NCI-H1092 (cell line): ENCODE measurements at regions not wholly inside any gene's neighbourhood (a gene's known extent, or its start where the extent isn't known, plus 50 kb on each side); places are given as distances from the start of the nearest gene placed in this dataset.
A peak's percentile ranks its signal among the peaks of the same experiment; 100 is the strongest.
"Not testable (repeated sequence)": the region's sequence is repeated elsewhere in the genome, so short reads cannot be mapped to it uniquely, and the experiment has no call there.

Experiments used
- DNase-seq: peaks from one replicate; lab custom pipeline; 2025; lab: John Stamatoyannopoulos, UW

DNA sequence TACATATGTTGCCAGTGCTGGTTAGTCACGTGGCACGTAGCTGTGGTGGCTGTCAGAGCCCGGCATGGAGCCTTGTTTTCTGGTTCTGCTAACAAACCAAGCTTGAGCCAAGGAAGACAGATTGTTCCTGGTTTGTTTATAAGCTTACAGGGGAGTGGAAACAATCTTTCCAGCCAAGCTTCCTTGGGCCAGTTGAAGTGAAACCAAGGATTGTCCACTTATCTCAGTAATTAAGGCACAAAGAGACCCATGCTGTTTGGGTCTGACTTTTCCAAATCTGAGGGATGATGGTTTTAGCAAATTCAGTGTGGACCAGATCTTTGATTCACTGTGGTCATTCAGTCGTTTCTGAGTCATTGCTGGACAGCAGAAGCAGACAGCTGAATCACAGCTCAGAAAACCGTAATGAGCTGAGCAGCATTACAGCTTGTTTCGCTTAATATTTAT is 297.3 kb upstream of the COBL start:
- DNase-seq, result no peak

DNA sequence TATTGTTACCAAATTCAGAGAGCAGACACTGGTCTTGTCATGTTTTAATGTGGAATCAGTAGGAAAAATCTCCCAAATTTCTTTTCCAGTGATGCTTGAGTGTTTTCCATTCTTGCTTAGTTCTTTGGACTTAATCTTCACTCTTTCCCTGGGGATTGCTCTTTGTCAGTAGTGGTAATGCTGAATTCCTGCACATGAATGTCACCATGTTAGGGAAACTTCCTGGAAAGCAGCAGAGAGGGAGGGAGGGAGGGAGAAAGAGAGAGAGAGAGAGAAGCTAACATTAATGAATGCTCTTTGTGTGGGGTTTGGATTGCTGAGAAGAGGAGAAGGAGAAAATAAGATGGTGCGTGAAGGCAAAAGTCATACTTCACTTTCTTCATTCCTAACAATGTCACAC is 295.3 kb upstream of the COBL start:
- no peak for DNase-seq

DNA sequence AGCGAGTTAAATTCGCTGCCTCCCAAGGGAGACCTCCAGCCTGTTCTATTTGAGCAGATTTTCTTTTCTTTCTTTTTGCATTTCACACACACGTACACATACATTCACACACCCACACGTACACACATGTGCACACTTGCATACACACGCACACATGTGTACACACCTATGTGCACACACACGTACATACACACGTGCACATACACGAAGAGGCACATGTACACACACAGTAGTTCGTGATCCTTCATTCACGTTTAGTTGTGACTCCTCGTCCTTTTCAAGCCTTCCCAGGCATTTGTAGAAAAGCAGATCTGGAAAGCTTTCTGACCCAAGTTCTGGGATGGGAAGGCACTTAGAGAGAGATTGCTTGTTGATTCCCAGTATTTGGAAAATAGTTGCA is 290.8 kb upstream of the COBL start:
- DNase-seq, result no peak

DNA sequence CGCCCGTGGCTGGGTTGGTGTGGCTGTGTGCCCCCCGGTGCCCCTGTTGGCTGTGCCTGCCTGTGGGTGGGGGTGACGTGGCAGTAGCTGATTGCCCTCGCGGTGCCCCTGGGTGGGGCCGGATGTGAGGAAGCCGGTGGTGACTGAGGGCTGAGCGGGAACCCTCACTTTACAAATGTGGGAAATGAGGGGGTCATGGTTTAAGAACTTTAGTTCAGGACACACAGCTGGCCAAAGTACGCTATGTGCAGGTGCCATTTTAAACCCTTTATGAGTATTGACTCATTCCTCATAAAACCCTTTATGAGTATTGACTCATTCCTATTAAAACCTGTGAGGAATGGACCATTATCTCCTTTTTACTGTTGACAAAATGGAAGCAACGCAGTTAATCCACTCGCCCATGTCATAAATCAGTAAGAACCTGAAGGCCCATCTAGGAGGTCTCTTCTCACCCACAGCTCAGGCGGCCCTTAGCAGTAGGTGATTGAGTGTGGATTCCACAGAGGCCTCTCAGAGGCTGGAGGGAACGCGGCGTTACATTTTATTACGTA is 290.1 kb upstream of the COBL start:
- no peak for DNase-seq

DNA sequence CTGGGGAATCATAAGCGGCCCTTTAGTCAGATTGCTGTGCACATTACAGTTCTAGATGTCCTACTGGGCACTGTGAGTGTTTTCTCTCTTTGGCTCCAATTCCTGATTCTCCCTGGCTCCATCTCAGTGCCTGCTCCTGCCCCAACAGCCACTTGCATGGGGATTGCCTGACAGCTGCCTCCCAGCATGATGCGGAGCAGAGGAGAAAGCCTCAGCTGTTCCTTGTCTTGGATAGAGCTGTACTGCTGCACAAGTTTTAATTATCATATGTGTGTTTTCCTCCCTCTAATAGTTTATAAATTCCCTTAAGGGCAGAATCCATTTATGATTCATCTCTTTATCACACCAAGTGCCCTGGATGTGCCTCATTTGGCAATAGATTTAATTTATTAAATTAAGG is 285.8 kb upstream of the COBL start:
- no peak for DNase-seq

DNA sequence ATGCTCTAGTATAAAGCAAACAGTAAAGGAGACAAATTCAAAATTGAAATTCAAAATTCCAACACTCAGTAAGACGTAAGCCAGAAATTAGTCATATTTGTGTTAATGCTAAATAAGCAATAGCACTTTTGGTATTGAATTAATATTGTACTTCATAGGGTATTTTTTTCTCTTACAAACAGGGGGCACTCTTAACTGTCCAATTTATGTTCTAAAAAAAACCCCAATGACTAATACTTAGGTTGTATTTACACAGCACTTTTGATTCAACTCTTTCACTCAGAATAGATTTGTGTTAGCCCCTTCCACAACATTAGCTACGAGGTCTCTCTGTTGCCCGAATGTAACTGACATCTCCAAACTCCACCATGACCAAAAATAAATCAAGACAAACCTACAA is 284.9 kb upstream of the COBL start:
- no peak for DNase-seq

DNA sequence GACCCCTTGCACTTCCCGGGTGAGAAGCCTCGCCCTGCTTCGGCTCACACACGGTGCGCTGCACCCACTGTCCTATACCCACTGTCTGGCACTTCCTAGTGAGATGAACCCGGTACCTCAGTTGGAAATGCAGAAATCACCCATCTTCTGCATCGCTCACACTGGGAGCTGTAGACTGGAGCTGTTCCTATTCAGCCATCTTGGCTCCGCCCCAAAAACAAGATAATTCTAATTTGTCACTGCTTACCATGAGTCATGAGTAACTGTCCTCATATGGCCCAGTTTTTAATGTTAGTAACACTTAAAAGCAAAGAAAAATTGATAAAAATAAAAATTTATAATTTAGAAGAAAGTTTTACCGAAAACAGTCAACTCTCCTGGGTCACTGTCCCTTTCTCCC is 283.3 kb upstream of the COBL start:
- DNase-seq, result not testable (repeated sequence)

DNA sequence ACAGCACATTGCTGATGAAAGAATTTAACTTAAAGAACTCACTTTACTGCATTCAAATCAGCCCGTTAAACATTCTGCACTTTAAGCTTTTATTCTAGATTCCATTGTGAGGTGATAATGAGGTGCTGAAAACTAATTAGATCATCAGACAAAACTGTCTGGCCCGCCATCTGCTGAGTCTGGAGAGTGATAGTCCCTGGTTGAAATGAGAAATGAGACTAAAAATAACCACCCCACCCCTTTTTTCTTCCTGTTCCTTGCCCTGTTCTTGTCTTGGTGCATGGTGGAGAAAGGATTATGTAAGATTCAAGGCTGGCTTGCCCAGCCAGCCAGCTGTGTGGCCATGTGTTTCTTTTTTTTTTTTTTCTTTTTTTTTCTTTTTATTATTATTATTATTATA is 277.0 kb upstream of the COBL start:
- DNase-seq, result no peak

DNA sequence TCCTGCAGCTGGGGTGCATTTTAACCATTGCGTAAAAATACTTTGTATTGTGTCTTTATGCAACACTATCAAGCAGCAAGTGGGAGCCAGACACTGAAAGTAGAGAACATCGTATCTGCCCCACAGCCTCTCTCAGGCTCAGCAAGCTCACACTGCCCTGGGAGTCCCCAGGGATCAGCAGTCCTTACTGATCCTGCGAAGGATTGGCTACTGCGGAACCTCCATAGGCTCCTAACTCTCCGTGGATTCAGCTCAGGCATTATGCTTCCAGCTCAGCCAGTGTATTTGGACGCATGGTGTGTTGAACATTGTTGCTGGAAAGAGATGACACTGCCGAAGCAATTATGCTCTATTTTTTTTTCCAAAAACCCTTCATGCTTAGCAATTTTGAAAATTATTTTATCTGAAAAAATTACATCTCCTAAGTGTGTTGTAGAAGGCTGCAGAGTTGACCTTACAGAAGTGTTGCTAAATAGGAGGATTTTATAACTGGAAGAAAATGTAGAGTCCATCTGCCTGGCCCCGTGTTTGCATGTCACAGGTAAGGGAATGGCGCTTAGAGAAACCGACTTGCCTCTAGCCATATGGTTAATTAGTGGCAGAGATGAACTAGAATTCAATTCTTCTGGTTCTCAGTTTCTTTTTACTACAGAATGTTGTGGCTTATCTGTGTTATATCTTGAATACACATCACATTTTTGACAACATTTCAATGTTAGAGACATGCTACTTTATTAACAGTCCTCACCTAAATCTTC is 276.4 kb upstream of the COBL start:
- DNase-seq, result no peak

DNA sequence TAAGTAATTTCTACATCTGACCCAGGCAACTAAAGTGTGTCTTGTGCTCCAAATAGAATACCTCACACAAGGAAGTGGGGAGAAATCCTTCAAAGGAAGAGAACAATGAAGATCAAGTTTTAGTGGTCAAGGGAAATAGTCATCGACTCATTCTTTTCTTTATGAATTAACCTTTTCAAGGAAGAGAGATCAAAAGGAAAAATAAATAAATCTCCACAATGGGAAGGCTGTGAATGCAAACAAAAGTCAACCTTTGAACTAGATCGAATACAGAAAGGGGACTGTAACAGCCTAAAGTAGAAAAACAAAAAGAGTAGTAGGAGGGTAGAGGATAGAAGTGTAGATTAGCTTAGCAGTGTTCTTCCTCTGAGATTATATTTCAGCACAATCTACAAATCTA is 274.6 kb upstream of the COBL start:
- no peak for DNase-seq

DNA sequence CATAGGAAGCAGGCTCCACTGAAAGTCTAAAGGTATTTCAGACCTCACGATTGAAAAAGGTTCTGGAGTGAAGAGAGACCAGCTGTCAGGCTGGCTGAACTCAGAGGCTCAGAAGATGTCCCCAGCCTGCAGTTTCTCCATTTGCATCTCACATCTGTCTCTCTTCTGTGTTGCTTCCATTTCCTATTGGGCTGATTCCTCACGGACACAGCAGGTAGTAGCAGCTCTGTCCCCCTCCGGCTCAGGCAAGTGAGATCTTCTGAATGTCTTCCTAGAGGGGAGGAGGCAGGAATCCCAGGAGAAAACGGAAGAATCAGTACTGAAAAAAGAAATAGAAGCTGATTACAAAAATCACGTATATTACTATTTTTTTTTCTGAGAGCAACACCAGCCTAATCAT is 274.1 kb upstream of the COBL start:
- DNase-seq, result no peak

DNA sequence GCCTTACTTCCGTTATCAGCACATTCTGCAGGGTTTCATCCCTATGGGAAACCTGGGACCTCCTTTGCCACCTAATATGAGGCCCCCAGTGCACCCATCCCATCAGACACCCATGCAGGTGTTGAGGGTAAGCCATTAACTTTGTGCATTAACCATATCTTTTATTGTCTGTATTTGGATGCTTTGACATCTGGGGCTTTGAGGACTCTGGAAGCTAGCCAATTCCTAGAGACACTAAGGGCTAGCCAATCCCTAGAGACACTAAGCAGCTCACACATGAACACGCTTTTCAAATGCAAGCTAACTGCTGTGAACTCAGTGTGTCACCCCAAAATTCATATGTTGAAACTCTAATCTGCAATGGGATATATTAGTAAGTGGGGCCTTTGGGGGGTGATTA is 272.5 kb upstream of the COBL start:
- DNase-seq, result no peak

DNA sequence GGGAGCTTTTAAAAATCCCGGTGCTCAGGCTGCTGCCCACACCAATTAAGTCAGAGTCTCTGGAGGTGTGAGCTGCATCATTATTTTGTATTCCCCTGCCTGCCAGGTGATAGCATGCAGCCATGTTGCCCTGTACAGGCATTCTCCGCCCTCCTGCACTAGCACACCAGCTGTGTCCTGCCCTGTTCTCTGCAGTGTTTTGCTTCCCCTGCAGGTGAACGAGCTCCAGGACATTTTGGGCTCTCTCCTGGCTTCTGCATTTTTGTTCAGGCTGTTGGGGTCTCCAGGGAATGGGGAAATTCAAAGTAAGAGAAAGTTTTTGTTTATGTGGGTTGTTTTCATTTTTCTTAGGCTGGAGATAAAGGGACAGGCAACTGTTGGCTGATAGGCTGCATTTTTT is 271.0 kb upstream of the COBL start:
- DNase-seq, result no peak

DNA sequence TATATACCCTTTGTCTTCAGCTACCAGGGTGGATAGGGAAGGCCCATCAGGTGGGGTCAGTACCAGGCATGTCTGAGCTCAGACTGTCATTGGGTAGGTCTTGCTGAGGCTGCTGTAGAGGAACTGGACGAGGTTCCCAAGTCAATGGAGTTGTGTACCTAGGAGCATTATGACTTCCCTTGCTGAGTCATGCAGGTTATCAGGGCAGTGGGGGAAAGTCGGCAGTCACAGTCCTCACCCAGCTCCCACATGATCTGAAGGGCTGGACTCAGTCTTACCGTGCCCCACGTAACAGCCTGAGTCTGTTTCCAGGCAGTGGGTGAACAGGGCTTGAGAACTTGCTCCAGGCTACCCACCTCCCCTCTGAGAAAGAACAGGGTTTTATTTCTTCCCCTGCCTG is 260.8 kb upstream of the COBL start:
- DNase-seq, result no peak

DNA sequence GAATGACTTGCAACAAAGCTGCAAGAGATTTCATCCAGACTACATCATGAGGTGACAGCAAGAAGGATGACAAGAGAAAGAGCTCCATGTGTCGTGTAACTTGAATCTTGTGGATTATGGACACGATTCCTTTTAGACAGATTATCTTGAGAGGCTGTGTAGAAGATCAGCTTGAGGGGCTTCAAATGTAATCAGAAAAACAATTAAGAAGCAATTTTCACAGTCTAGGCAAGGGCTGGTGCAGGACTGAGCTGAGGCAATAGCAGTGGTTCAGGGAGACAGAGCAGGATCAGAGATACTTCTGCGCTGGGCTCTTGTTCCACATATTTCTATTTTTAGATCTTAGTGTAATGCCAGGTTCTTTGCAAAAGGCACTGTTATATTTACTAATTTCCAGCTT is 253.0 kb upstream of the COBL start:
- no peak for DNase-seq

DNA sequence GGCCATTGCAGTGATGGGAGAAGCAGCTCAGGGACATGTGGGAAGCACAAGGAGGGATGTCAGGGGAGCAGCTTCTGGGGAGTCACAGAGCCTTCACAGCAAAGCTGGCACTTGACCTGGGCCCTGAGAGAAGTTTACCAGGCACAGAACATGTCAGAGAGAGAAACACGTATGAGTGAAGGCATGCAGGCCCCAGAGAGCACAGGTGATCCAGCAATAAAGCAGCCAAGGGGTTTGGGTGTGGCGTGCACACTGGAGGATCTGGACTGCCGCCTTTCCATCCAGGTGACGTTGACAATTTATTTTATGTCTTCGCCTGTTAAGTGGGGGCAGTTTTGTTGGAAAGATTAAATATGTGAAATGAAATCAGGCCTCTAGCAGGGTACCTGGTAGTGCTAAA is 252.6 kb upstream of the COBL start:
- DNase-seq, result no peak

DNA sequence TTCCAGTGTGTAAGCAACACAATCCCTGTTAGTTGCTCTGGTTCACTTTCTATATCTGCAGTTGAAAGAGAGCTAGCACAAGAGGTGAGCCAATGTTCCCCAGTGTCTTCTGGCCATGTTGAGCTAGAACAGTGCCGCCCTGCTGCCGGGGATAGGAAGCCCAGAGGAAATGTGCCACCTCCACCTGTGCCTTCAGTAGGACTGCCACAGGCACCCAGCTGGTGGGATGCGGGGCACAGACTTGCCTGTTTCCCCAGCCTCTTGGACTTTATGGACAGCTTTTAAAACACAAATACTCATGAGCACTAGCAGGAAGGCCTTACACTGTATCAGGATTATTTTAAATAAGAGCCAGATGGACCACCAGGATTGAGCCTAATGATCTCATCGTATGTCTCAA is 234.5 kb upstream of the COBL start:
- no peak for DNase-seq

DNA sequence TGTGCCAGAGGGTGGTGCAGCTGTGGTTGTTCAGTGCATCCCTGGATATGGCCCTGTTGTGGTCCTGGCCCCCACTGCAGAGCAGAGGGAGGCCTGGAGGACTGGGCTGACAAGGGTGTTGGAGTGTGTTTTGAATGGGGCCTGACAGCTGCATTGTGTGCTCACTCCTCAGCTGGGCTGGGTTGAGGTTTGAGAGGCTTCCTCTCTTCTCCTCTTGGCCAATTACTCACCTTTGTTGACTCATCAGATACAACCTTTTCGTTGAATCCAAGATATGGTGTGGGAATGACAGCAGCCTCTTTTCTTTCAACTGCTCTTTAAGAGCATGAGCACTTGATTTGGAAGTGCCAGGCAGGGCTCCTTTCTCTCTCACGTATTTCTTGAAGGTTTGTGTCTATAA is 228.5 kb upstream of the COBL start:
- no peak for DNase-seq

DNA sequence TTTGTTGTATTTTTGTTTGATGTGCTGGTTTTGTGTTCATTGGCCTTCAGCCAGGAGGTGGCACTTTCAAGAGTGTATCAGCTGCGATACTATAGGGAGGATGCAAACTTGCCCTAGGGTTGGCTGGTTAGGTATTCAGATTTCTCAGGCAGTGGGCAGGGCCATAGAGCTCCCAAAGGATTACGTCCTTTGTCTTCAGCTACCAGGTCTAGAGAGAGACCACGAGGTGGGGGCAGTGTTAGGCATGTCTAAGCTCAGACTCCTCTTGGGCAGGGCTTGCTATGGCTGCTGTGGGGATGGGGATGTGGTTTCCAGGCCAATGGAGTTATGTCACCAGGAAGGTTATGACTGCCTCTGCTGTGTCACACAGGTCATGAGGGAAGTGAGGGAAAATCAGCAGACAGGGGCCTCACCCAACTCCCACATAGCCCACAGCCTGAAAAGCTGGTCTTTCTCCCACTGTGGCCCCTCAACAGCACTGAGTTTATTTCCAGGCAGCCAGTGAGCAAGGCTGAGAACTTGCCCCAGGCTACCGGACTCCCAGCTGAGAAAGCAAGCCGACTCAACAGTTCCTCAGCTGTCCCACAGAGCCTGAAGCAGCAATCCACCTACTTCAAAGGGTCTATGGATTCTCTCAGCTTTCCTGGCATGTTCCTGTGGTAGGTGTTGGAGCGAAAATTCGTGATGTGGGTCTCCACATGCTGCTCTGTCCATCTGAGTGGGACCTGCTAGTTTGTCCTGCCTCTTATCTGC is 227.4 kb upstream of the COBL start:
- peak; percentile 49 for DNase-seq

DNA sequence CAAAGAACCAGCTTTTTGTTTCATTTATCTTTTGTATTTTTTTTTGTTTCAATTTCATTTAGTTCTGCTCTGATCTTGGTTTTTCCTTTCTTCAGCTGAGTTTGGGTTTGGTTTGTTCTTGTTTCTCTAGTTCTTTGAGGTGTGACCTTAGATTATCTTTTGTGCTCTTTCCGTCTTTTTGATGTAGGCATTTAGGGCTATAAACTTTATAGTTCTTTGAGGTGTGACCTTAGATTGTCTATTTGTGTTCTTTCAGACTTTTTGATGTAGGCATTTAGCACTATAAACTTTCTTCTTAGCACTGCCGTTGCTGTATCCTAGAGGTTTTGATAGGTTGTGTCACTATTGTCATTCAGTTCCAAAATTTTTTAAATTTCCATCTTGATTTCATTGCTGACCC is 224.3 kb upstream of the COBL start:
- not testable (repeated sequence) for DNase-seq

DNA sequence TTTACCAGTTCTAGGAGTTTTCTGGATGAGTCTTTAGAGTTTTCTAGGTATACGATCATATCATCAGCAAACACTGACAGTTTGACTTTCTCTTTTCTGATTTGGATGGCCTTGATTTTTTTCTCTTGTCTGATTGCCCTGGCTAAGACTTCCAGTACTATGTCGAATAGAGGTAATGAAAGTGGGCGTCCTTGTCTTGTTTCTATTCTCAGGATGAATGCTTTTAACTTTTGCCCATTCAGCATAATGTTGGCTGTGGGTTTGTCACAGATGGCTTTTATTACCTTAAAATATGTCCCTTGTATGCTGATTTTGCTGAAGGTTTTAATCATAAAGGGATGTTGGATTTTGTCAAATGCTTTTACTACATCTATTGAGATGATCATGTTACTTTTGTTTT is 223.2 kb upstream of the COBL start:
- no peak for DNase-seq

DNA sequence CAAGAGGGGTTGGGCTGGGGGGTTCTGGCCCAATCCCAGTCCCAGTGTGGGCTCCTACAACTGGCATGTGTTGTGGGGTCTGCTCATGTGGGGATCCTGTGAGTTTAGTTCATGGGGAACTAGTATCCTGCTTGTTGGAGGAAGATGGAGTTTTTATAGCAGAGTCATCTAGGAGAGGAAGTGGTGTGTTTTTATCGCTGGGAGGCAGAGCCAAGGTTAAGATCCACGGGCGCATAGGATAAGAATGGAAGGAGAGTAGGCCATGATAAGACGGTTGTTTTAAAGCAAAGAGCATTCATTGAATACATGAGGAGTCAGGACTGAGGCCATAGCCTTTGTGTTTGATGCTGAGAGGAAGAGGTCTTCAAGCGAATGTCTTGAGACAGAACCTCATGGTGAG is 211.6 kb upstream of the COBL start:
- DNase-seq, result no peak

DNA sequence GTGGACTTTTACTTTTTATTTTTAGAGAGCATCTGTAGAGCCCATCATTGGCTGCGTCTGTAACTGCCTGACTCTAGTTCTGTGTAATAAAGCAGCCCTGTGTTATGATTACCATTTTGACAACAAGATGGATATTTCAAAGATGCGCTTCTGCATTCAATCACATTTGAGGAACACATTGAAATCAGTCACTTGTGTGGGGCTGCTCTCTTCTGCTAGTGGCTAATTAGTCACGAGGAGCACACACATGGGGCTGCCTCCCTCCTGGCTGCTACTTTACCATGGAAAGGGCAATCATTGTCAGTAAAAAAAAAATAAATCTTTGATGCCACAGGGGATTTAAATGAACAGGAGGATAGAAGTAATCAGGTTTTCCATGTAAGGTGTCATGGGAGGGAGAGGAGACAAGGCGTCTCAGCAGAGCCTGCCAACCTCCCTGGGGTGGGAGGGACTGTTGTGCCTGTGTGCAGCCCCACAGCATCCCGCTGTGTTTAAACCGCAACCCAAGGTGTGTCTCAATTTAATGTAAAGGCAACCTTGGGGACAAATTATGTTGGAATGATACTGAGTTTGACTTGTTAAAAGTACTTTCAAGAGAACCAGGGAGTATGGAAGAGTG is 205.2 kb upstream of the COBL start:
- no peak for DNase-seq
